ENCODE measurements at regions not wholly inside any gene's neighbourhood (a gene's known extent, or its start where the extent isn't known, plus 50 kb on each side); places are given as distances from the start of the nearest gene placed in this dataset.

GRCh38 chr4:14863418-14864364 lies 138.6 kb upstream of the CPEB2 start:
- Histone ChIP-seq H3K4me1 (ENCODE audit: insufficient read depth, low read length) (no peaks in the 10 kb centered on the region), H2AFZ (ENCODE audit: low read depth, low read length) (no peak overlapping the region), H3K4me3 (ENCODE audit: low read length) (no peak overlapping the region), H3K9me3 (ENCODE audit: low read length) (no peaks in the 10 kb centered on the region), H3K36me3 (ENCODE audit: insufficient read depth, low read length) (no peaks in the 10 kb centered on the region), H3K27me3 (ENCODE audit: insufficient read depth, low read length) (no peaks in the 10 kb centered on the region)

- Histone ChIP-seq H2AFZ (ENCODE audit: low read depth, low read length) (no peak overlapping the region), H3K4me1 (ENCODE audit: insufficient read depth, low read length) (no peaks in the 10 kb centered on the region), H3K9me3 (ENCODE audit: low read length) (no peaks in the 10 kb centered on the region), H3K27me3 (ENCODE audit: insufficient read depth, low read length) (no peaks in the 10 kb centered on the region), H3K4me3 (ENCODE audit: low read length) (no peak overlapping the region), H3K36me3 (ENCODE audit: insufficient read depth, low read length) (no peaks in the 10 kb centered on the region)
These were observed 137.8 kb upstream of the CPEB2 start for GRCh38 chr4:14864365-14865030.

- Histone ChIP-seq H3K36me3 (ENCODE audit: insufficient read depth, low read length) (no peaks in the 10 kb centered on the region), H3K4me1 (ENCODE audit: insufficient read depth, low read length) (no peaks in the 10 kb centered on the region), H3K27me3 (ENCODE audit: insufficient read depth, low read length) (no peaks in the 10 kb centered on the region), H2AFZ (ENCODE audit: low read depth, low read length) (no peak overlapping the region), H3K9me3 (ENCODE audit: low read length) (no peaks in the 10 kb centered on the region), H3K4me3 (ENCODE audit: low read length) (no peak overlapping the region)
These were observed 137.3 kb upstream of the CPEB2 start for GRCh38 chr4:14865031-14865366.

GRCh38 chr4:14865804-14866203 lies 136.5 kb upstream of the CPEB2 start:
- no peaks in the 10 kb centered on the region for H3K4me1 ChIP-seq (ENCODE audit: insufficient read depth, low read length)
- H2AFZ ChIP-seq (ENCODE audit: low read depth, low read length) = no peak overlapping the region
- no peaks in the 10 kb centered on the region for H3K9me3 ChIP-seq (ENCODE audit: low read length)
- no peak overlapping the region for H3K4me3 ChIP-seq (ENCODE audit: low read length)
- H3K36me3 ChIP-seq (ENCODE audit: insufficient read depth, low read length) = no peaks in the 10 kb centered on the region
- H3K27me3 ChIP-seq (ENCODE audit: insufficient read depth, low read length) = no peaks in the 10 kb centered on the region

- no peaks in the 10 kb centered on the region for H3K27me3 ChIP-seq (ENCODE audit: insufficient read depth, low read length)
- no peaks in the 10 kb centered on the region for H3K9me3 ChIP-seq (ENCODE audit: low read length)
- no peak overlapping the region for H3K4me3 ChIP-seq (ENCODE audit: low read length)
- no peak overlapping the region for H2AFZ ChIP-seq (ENCODE audit: low read depth, low read length)
- no peaks in the 10 kb centered on the region for H3K36me3 ChIP-seq (ENCODE audit: insufficient read depth, low read length)
- H3K4me1 ChIP-seq (ENCODE audit: insufficient read depth, low read length) = no peaks in the 10 kb centered on the region
These were observed 134.4 kb upstream of the CPEB2 start for GRCh38 chr4:14867847-14868246.

GRCh38 chr4:14868426-14869395 lies 133.6 kb upstream of the CPEB2 start:
- H2AFZ ChIP-seq (ENCODE audit: low read depth, low read length) = no peak overlapping the region
- H3K4me3 ChIP-seq (ENCODE audit: low read length) = no peak overlapping the region
- no peaks in the 10 kb centered on the region for H3K27me3 ChIP-seq (ENCODE audit: insufficient read depth, low read length)
- H3K4me1 ChIP-seq (ENCODE audit: insufficient read depth, low read length) = no peaks in the 10 kb centered on the region
- no peaks in the 10 kb centered on the region for H3K36me3 ChIP-seq (ENCODE audit: insufficient read depth, low read length)
- H3K9me3 ChIP-seq (ENCODE audit: low read length) = no peaks in the 10 kb centered on the region

- no peak overlapping the region for H2AFZ ChIP-seq (ENCODE audit: low read depth, low read length)
- H3K9me3 ChIP-seq (ENCODE audit: low read length) = no peaks in the 10 kb centered on the region
- no peaks in the 10 kb centered on the region for H3K4me1 ChIP-seq (ENCODE audit: insufficient read depth, low read length)
- no peak overlapping the region for H3K4me3 ChIP-seq (ENCODE audit: low read length)
- H3K36me3 ChIP-seq (ENCODE audit: insufficient read depth, low read length) = no peaks in the 10 kb centered on the region
- no peaks in the 10 kb centered on the region for H3K27me3 ChIP-seq (ENCODE audit: insufficient read depth, low read length)
These were observed 130.4 kb upstream of the CPEB2 start for GRCh38 chr4:14871676-14872430.

GRCh38 chr4:14874990-14875389 lies 127.3 kb upstream of the CPEB2 start:
- no peak overlapping the region for H2AFZ ChIP-seq (ENCODE audit: low read depth, low read length)
- no peaks in the 10 kb centered on the region for H3K36me3 ChIP-seq (ENCODE audit: insufficient read depth, low read length)
- H3K27me3 ChIP-seq (ENCODE audit: insufficient read depth, low read length) = no peaks in the 10 kb centered on the region
- H3K4me1 ChIP-seq (ENCODE audit: insufficient read depth, low read length) = no peaks in the 10 kb centered on the region
- H3K9me3 ChIP-seq (ENCODE audit: low read length) = no peaks in the 10 kb centered on the region
- no peak overlapping the region for H3K4me3 ChIP-seq (ENCODE audit: low read length)

GRCh38 chr4:14877246-14878225 lies 124.7 kb upstream of the CPEB2 start:
- H3K4me3 ChIP-seq (ENCODE audit: low read length) = no peak overlapping the region
- H2AFZ ChIP-seq (ENCODE audit: low read depth, low read length) = no peak overlapping the region
- no peaks in the 10 kb centered on the region for H3K36me3 ChIP-seq (ENCODE audit: insufficient read depth, low read length)
- H3K9me3 ChIP-seq (ENCODE audit: low read length) = no peaks in the 10 kb centered on the region
- H3K4me1 ChIP-seq (ENCODE audit: insufficient read depth, low read length) = no peaks in the 10 kb centered on the region
- no peaks in the 10 kb centered on the region for H3K27me3 ChIP-seq (ENCODE audit: insufficient read depth, low read length)

GRCh38 chr4:14878681-14879080 lies 123.6 kb upstream of the CPEB2 start:
- no peaks in the 10 kb centered on the region for H3K4me1 ChIP-seq (ENCODE audit: insufficient read depth, low read length)
- no peak overlapping the region for H3K4me3 ChIP-seq (ENCODE audit: low read length)
- no peaks in the 10 kb centered on the region for H3K9me3 ChIP-seq (ENCODE audit: low read length)
- no peak overlapping the region for H2AFZ ChIP-seq (ENCODE audit: low read depth, low read length)
- no peaks in the 10 kb centered on the region for H3K27me3 ChIP-seq (ENCODE audit: insufficient read depth, low read length)
- no peaks in the 10 kb centered on the region for H3K36me3 ChIP-seq (ENCODE audit: insufficient read depth, low read length)

GRCh38 chr4:14879683-14880082 lies 122.6 kb upstream of the CPEB2 start:
- Histone ChIP-seq H3K36me3 (ENCODE audit: insufficient read depth, low read length) (no peaks in the 10 kb centered on the region), H3K4me1 (ENCODE audit: insufficient read depth, low read length) (no peaks in the 10 kb centered on the region), H3K27me3 (ENCODE audit: insufficient read depth, low read length) (no peaks in the 10 kb centered on the region), H2AFZ (ENCODE audit: low read depth, low read length) (no peak overlapping the region), H3K4me3 (ENCODE audit: low read length) (no peak overlapping the region), H3K9me3 (ENCODE audit: low read length) (no peaks in the 10 kb centered on the region)

Data from neuron (in vitro differentiated cells).